ENCODE measurements at regions not wholly inside any gene's neighbourhood (a gene's known extent, or its start where the extent isn't known, plus 50 kb on each side); places are given as distances from the start of the nearest gene placed in this dataset.

DNA sequence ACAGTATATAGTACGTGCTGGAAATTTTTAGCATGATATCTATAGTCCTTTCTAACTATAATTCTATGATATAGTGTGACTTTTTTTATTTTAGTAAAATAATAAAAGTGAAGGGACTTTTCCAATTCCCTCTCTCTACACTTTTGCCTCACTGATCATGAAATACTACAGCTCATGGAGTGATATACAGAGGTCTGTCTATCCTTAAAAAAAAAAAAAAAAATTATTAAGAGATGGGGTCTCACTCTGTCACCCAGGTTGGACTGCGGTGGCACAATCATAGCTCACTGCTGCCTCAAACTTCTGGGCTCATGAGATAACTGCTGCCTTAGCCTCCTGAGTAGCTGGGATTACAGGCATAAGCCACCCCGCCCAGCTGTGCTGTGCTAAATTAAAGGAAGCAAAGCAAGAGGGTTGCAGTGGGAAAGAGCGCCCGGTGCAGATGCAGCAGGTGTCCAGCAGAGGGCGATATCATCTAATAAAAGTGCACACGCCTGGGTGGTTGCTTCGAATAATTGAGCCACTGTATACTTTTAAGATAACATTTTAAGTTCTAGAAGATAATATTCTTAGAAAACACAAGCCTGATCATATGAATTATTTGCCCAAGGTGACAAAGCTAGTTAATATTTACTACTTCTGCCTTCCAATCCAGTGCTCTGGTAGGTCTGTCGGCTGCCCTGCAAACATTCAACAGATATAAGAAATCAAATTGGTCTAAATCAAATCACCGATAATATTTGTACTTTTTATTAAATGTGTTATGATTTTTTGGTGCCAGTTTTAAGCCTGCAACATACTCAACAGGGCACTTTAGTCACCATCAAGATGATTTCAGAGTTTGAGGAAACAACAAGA lies 94.9 kb upstream of the NT5E start:
- H3K27ac ChIP-seq = no peak overlapping the region
- no peak for TF ChIP-seq ZFX (IDR thresholded peaks at IDR 0.05)
- TF ChIP-seq, protein P1, sequence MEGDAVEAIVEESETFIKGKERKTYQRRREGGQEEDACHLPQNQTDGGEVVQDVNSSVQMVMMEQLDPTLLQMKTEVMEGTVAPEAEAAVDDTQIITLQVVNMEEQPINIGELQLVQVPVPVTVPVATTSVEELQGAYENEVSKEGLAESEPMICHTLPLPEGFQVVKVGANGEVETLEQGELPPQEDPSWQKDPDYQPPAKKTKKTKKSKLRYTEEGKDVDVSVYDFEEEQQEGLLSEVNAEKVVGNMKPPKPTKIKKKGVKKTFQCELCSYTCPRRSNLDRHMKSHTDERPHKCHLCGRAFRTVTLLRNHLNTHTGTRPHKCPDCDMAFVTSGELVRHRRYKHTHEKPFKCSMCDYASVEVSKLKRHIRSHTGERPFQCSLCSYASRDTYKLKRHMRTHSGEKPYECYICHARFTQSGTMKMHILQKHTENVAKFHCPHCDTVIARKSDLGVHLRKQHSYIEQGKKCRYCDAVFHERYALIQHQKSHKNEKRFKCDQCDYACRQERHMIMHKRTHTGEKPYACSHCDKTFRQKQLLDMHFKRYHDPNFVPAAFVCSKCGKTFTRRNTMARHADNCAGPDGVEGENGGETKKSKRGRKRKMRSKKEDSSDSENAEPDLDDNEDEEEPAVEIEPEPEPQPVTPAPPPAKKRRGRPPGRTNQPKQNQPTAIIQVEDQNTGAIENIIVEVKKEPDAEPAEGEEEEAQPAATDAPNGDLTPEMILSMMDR (conservative IDR thresholded peaks at IDR 0.05) = peak; percentile 90

DNA sequence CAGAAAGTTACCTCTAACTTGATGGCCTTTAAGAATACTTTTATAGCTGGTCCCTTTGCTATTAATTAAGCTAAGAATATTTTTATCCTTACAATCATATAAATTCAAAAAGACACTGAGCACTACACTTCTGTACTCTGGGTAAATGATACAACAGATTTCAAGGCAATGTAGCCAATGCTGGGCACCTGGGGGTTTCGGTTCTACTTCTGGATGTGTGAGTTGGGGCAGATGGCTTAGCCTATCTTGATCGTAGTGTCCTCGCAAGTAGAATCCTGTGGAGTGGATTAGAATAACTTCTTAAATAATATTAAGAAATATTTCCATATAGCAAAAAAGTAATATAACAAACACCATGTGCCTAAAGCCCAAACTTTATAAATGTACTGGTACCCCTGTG lies 96.9 kb upstream of the NT5E start:
- TF ChIP-seq ZFX (IDR thresholded peaks at IDR 0.05) = no peak
- TF ChIP-seq, protein P1 (conservative IDR thresholded peaks at IDR 0.05) = no peak
- H3K27ac ChIP-seq = no peak overlapping the region

GRCh38 chr6:85348643-85349042 lies 101.2 kb upstream of the NT5E start:
- no peak for TF ChIP-seq ZFX (IDR thresholded peaks at IDR 0.05)
- TF ChIP-seq, protein P1 (conservative IDR thresholded peaks at IDR 0.05) = no peak
- no peak overlapping the region for H3K27ac ChIP-seq

- no peak for TF ChIP-seq ZFX (IDR thresholded peaks at IDR 0.05)
- TF ChIP-seq, protein P1 (conservative IDR thresholded peaks at IDR 0.05) = no peak
Measured at GRCh38 chr6:85347812-85348211, 102.1 kb upstream of the NT5E start.

DNA sequence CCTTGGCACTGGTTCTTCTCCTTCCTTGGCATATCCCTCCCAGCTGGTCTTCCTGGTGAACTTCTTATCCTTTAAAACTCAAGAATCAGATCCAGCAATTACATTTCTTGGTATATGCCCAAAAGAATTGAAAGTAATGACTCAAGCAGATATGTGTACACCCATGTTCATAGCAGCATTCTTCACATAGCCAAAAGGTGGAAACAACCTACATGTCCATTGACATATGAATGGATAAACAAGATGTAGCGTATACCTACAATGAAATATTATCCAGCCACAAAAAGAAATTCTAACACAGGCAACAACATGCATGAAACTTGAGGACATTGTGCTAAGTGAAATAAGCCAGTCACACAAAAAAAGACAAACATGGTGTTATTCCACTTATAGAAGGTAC lies 103.7 kb upstream of the NT5E start:
- H3K27ac ChIP-seq = no peak overlapping the region

More at GRCh38 chr6:85347812-85348211, 102.1 kb upstream of the NT5E start:
- no peak overlapping the region for H3K27ac ChIP-seq

GRCh38 chr6:85344996-85345395 lies 104.9 kb upstream of the NT5E start:
- TF ChIP-seq, protein P1 (conservative IDR thresholded peaks at IDR 0.05) = no peak
- no peak for TF ChIP-seq ZFX (IDR thresholded peaks at IDR 0.05)
- no peak overlapping the region for H3K27ac ChIP-seq

More for the DNA sequence above, 103.7 kb upstream of the NT5E start:
- TF ChIP-seq, protein P1 (conservative IDR thresholded peaks at IDR 0.05) = no peak
- no peak for TF ChIP-seq ZFX (IDR thresholded peaks at IDR 0.05)

GRCh38 chr6:85343428-85343827 lies 106.5 kb upstream of the NT5E start:
- H3K27ac ChIP-seq = no peak overlapping the region
- TF ChIP-seq, protein P1 (conservative IDR thresholded peaks at IDR 0.05) = no peak
- no peak for TF ChIP-seq ZFX (IDR thresholded peaks at IDR 0.05)

Data from C4-2B (cell line).